ENCODE measurements at regions not wholly inside any gene's neighbourhood (a gene's known extent, or its start where the extent isn't known, plus 50 kb on each side); places are given as distances from the start of the nearest gene placed in this dataset.
"Not testable (repeated sequence)": the region's sequence is repeated elsewhere in the genome, so short reads cannot be mapped to it uniquely, and the experiment has no call there.

DNA sequence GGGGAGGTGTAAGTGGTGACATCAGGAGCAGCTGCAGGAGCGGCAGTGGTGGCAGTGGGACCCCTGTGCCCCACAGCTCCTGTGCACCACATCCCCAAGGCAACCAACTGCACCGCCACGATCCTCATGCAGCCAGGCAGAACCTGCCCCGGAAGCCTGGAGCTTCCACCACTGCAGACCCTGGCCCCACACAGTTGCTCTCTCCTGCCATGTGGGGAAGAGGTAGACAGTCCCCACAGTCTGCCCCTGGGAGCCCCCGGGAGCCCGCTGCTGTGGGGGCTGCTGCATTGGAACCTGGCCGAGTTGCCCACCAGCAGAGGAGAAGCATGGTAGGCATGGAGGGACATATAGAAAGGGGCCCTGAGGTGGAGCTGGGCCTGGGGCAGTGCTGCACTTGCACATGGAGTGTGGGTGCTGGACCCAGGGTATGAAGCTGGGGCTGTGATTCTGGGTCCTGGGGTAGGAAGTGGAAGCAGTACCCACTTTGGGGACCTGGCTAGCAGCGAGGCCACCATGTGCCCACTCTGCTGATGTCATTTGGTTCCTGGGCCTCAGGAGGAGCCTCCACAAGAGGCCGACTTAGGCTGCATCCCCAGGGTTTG is 623.3 kb upstream of the LRRTM4 start:
- TF ChIP-seq CTCF (IDR thresholded peaks at IDR 0.05; ENCODE audit: low read depth, low read length, missing control alignments): no peak
- Histone ChIP-seq H3K36me3 (replicated peaks) (no peaks in the 10 kb centered on the region), H3K27me3 (replicated peaks) (no peaks in the 10 kb centered on the region), H3K4me3 (ENCODE audit: low read depth, low read length) (no peak overlapping the region), H3K27ac (no peak overlapping the region)
- no peak for DNase-seq
- in situ Hi-C loops (cut with HindIII; ENCODE audit: low pct_ligation_motif_present, low sequenced_read_pairs): no loop called here

GRCh38 chr2:78145997-78146722 is 624.0 kb upstream of the LRRTM4 start:
- no peaks in the 10 kb centered on the region for H3K36me3 ChIP-seq (replicated peaks)
- H3K4me3 ChIP-seq (ENCODE audit: low read depth, low read length): no peak overlapping the region
- no peaks in the 10 kb centered on the region for H3K27me3 ChIP-seq (replicated peaks)
- no peak overlapping the region for H3K27ac ChIP-seq
- TF ChIP-seq CTCF (IDR thresholded peaks at IDR 0.05; ENCODE audit: low read depth, low read length, missing control alignments): no peak
- in situ Hi-C loops (cut with HindIII; ENCODE audit: low pct_ligation_motif_present, low sequenced_read_pairs): no loop called here
- DNase-seq: no peak

- DNase-seq: no peak
- no peak for TF ChIP-seq CTCF (IDR thresholded peaks at IDR 0.05; ENCODE audit: low read depth, low read length, missing control alignments)
- no peaks in the 10 kb centered on the region for H3K27me3 ChIP-seq (replicated peaks)
- H3K4me3 ChIP-seq (ENCODE audit: low read depth, low read length): no peak overlapping the region
- no peak overlapping the region for H3K27ac ChIP-seq
- in situ Hi-C loops (cut with HindIII; ENCODE audit: low pct_ligation_motif_present, low sequenced_read_pairs): no loop called here
- H3K36me3 ChIP-seq (replicated peaks): no peaks in the 10 kb centered on the region
Observed at GRCh38 chr2:78147466-78147865, 625.3 kb upstream of the LRRTM4 start.

DNA sequence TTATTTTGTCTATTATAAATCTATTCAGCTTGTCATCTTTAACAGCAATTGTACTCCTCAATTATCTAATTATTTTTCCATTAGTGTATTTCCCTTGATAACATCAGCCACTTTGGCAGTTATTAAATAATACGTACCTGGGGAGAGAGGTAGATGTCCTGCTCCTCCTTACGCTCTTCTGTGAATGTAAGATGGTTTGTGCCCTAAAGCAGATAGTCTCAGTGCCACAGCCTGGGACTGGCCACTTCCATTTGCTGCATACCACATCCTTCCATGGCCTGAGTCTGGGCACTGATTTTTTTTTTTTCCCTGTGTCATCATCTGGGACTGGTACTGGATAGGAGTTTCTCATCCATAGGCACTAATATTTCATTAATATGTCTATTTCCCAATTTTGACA is 632.4 kb upstream of the LRRTM4 start:
- H3K27me3 ChIP-seq (replicated peaks): no peaks in the 10 kb centered on the region
- in situ Hi-C loops (cut with HindIII; ENCODE audit: low pct_ligation_motif_present, low sequenced_read_pairs): no loop called here
- no peak for DNase-seq
- no peak for TF ChIP-seq CTCF (IDR thresholded peaks at IDR 0.05; ENCODE audit: low read depth, low read length, missing control alignments)
- H3K4me3 ChIP-seq (ENCODE audit: low read depth, low read length): no peak overlapping the region
- H3K36me3 ChIP-seq (replicated peaks): no peaks in the 10 kb centered on the region
- no peak overlapping the region for H3K27ac ChIP-seq

- H3K27me3 ChIP-seq (replicated peaks): no peaks in the 10 kb centered on the region
- DNase-seq: no peak
- H3K36me3 ChIP-seq (replicated peaks): no peaks in the 10 kb centered on the region
- TF ChIP-seq CTCF (IDR thresholded peaks at IDR 0.05; ENCODE audit: low read depth, low read length, missing control alignments): no peak
- H3K27ac ChIP-seq: no peak overlapping the region
- no peak overlapping the region for H3K4me3 ChIP-seq (ENCODE audit: low read depth, low read length)
- in situ Hi-C loops (cut with HindIII; ENCODE audit: low pct_ligation_motif_present, low sequenced_read_pairs): no loop called here
Observed at GRCh38 chr2:78162202-78162601, 640.0 kb upstream of the LRRTM4 start.

GRCh38 chr2:78172157-78172556 is 650.0 kb upstream of the LRRTM4 start:
- H3K4me3 ChIP-seq (ENCODE audit: low read depth, low read length); in situ Hi-C loops (cut with HindIII; ENCODE audit: low pct_ligation_motif_present, low sequenced_read_pairs); H3K27me3 ChIP-seq (replicated peaks); DNase-seq; H3K27ac ChIP-seq; H3K36me3 ChIP-seq (replicated peaks): not testable (repeated sequence)

Data from brain microvascular endothelial cell (primary cell).